ENCODE measurements at regions not wholly inside any gene's neighbourhood (a gene's known extent, or its start where the extent isn't known, plus 50 kb on each side); places are given as distances from the start of the nearest gene placed in this dataset.

GRCh38 chr19:30151081-30151480, 209.0 kb downstream of the URI1 start (continued):
- no peak for TF ChIP-seq TEAD4 (IDR thresholded peaks at IDR 0.05; ENCODE audit: low read depth, low read length)
- TF ChIP-seq RFX5 (IDR thresholded peaks at IDR 0.05; ENCODE audit: borderline replicate concordance, low read depth, low read length) = no peak

All from H1 (cell line).